ENCODE measurements at regions not wholly inside any gene's neighbourhood (a gene's known extent, or its start where the extent isn't known, plus 50 kb on each side); places are given as distances from the start of the nearest gene placed in this dataset.
"Not testable (repeated sequence)": the region's sequence is repeated elsewhere in the genome, so short reads cannot be mapped to it uniquely, and the experiment has no call there.

DNA sequence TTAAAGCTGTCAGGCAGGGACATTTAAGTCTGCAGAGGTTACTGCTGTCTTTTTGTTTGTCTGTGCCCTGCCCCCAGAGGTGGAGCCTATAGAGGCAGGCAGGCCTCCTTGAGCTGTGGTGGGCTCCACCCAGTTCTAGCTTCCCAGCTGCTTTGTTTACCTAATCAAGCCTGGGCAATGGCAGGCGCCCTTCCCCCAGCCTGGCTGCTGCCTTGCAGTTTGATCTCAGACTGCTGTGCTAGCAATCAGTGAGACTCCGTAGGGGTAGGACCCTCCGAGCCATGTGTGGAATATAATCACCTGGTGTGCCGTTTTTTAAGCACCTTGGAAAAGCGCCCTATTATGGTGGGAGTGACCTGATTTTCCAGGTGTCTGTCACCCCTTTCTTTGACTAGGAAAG lies 703.5 kb upstream of the MANEA start:
- TF ChIP-seq, protein P1, sequence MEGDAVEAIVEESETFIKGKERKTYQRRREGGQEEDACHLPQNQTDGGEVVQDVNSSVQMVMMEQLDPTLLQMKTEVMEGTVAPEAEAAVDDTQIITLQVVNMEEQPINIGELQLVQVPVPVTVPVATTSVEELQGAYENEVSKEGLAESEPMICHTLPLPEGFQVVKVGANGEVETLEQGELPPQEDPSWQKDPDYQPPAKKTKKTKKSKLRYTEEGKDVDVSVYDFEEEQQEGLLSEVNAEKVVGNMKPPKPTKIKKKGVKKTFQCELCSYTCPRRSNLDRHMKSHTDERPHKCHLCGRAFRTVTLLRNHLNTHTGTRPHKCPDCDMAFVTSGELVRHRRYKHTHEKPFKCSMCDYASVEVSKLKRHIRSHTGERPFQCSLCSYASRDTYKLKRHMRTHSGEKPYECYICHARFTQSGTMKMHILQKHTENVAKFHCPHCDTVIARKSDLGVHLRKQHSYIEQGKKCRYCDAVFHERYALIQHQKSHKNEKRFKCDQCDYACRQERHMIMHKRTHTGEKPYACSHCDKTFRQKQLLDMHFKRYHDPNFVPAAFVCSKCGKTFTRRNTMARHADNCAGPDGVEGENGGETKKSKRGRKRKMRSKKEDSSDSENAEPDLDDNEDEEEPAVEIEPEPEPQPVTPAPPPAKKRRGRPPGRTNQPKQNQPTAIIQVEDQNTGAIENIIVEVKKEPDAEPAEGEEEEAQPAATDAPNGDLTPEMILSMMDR (IDR thresholded peaks at IDR 0.05) = not testable (repeated sequence)
- not testable (repeated sequence) for TF ChIP-seq EZH2 (IDR thresholded peaks at IDR 0.05)

All from neural progenitor cell (in vitro differentiated cells).